ENCODE measurements at regions not wholly inside any gene's neighbourhood (a gene's known extent, or its start where the extent isn't known, plus 50 kb on each side); places are given as distances from the start of the nearest gene placed in this dataset.

- no peak for DNase-seq
- no peaks in the 10 kb centered on the region for H3K36me3 ChIP-seq
- H3K4me3 ChIP-seq: no peak overlapping the region
- no peak overlapping the region for H3K27ac ChIP-seq (replicated peaks)
- H3K9me3 ChIP-seq (replicated peaks): peaks cover 53% of the 10 kb centered on the region
- no peaks in the 10 kb centered on the region for H3K4me1 ChIP-seq
- intact Hi-C loops (cut with micrococcal nuclease): no loop called here
- peaks cover 37% of the 10 kb centered on the region for H3K27me3 ChIP-seq (ENCODE audit: low read depth)
- no peak for TF ChIP-seq CTCF (IDR thresholded peaks at IDR 0.05; ENCODE audit: borderline replicate concordance)
Measured at GRCh38 chr3:45277636-45278035, 51.5 kb upstream of the TMEM158 start.

- intact Hi-C loops (cut with micrococcal nuclease): no loop called here
- H3K9me3 ChIP-seq (replicated peaks): peaks cover 53% of the 10 kb centered on the region
- TF ChIP-seq CTCF (IDR thresholded peaks at IDR 0.05; ENCODE audit: borderline replicate concordance): no peak
Measured at GRCh38 chr3:45280232-45280631, 54.1 kb upstream of the TMEM158 start.

GRCh38 chr3:45280971-45281370 lies 54.9 kb upstream of the TMEM158 start:
- Histone ChIP-seq H3K27ac (replicated peaks) (no peak overlapping the region), H3K4me3 (no peak overlapping the region), H3K4me1 (no peaks in the 10 kb centered on the region), H3K9me3 (replicated peaks) (peaks cover 53% of the 10 kb centered on the region), H3K36me3 (no peaks in the 10 kb centered on the region), H3K27me3 (ENCODE audit: low read depth) (peaks cover 23% of the 10 kb centered on the region)
- intact Hi-C loops (cut with micrococcal nuclease): no loop called here
- no peak for TF ChIP-seq CTCF (IDR thresholded peaks at IDR 0.05; ENCODE audit: borderline replicate concordance)
- DNase-seq: no peak

More at GRCh38 chr3:45280232-45280631, 54.1 kb upstream of the TMEM158 start:
- no peak overlapping the region for H3K27ac ChIP-seq (replicated peaks)
- no peak for DNase-seq
- no peaks in the 10 kb centered on the region for H3K36me3 ChIP-seq
- peaks cover 23% of the 10 kb centered on the region for H3K27me3 ChIP-seq (ENCODE audit: low read depth)
- no peaks in the 10 kb centered on the region for H3K4me1 ChIP-seq
- no peak overlapping the region for H3K4me3 ChIP-seq

GRCh38 chr3:45283471-45283870 lies 57.4 kb upstream of the TMEM158 start:
- TF ChIP-seq CTCF (IDR thresholded peaks at IDR 0.05; ENCODE audit: borderline replicate concordance): no peak
- intact Hi-C loops (cut with micrococcal nuclease): no loop called here
- no peaks in the 10 kb centered on the region for H3K4me1 ChIP-seq
- H3K27me3 ChIP-seq (ENCODE audit: low read depth): peaks cover 41% of the 10 kb centered on the region
- H3K27ac ChIP-seq (replicated peaks): no peak overlapping the region
- no peaks in the 10 kb centered on the region for H3K36me3 ChIP-seq
- H3K9me3 ChIP-seq (replicated peaks): peaks cover 29% of the 10 kb centered on the region
- no peak overlapping the region for H3K4me3 ChIP-seq
- DNase-seq: no peak

GRCh38 chr3:45297331-45297730 lies 71.2 kb upstream of the TMEM158 start:
- intact Hi-C loops (cut with micrococcal nuclease): no loop called here
- H3K4me3 ChIP-seq: no peak overlapping the region

More at GRCh38 chr3:45297331-45297730, 71.2 kb upstream of the TMEM158 start:
- Histone ChIP-seq H3K27me3 (ENCODE audit: low read depth) (peaks cover 57% of the 10 kb centered on the region), H3K27ac (replicated peaks) (no peak overlapping the region), H3K36me3 (no peaks in the 10 kb centered on the region), H3K4me1 (no peaks in the 10 kb centered on the region), H3K9me3 (replicated peaks) (peaks cover 17% of the 10 kb centered on the region)
- TF ChIP-seq CTCF (IDR thresholded peaks at IDR 0.05; ENCODE audit: borderline replicate concordance): no peak
- DNase-seq: no peak
